HCT116 (cell line): ENCODE measurements at regions not wholly inside any gene's neighbourhood (a gene's known extent, or its start where the extent isn't known, plus 50 kb on each side); places are given as distances from the start of the nearest gene placed in this dataset.

ENCODE experiments used
- ATAC-seq: fragments of 200-7000 bp; cut with Tn5 transposase; 2 replicates; pipeline ENCODE4 v1.9.1; 2020; ENCODE audit warnings: mild to moderate bottlenecking, moderate library complexity
- BruUV-seq: library from RNA; stranded (reverse); fragments of 400-500 nt; replicated peaks from 2 replicates; lab custom pipeline; 2021; lab: Mats Ljungman, UMichigan
- CTCF ChIA-PET: fragments of 300-600 bp; sonication (Branson Sonifier 250); formaldehyde crosslinking; loops from one replicate; lab custom pipeline; 2021; ENCODE audit warnings: antibody characterized with exemption; lab: Charles Lee
- POLR2A ChIA-PET: fragments of 300-600, 350-600 bp; sonication (Branson Sonifier 250); formaldehyde crosslinking; loops from one replicate; lab custom pipeline; 2021; ENCODE audit warnings: antibody characterized with exemption; lab: Charles Lee
- RAD21 ChIA-PET, 2 experiments: fragments of 300-600 bp; sonication (Branson Sonifier 250); formaldehyde crosslinking; loops; one replicate each; lab custom pipeline; 2023; ENCODE audit warnings: low total read pairs in 2 of 2; ENCODE audit not compliant: uncharacterized antibody in 2 of 2, unreplicated experiment in 2 of 2, low non-redundant PET in 1 of 2; lab: Charles Lee
- DNase-seq: peaks from one replicate; pipeline ENCODE4 v3.0.0-alpha.2; 2010; ENCODE audit warnings: low read depth, low spot score
- H2AFZ ChIP-seq: fragments of 200-600 bp; shearing (Covaris generic), sonication (generic); 2 replicates; pipeline ENCODE4 v1.6.1; 2017; ENCODE audit warnings: low read depth, mixed run types, mixed read lengths, antibody characterized with exemption, low read length; ENCODE audit not compliant: poor library complexity, severe bottlenecking
- H3K27ac ChIP-seq: 2 replicates; pipeline ENCODE4 v1.5.1; 2012; ENCODE audit warnings: low read depth, low read length
- H3K27me3 ChIP-seq: fragments of 200-600 bp; sonication (generic); 2 replicates; pipeline ENCODE4 v1.6.1; 2016; ENCODE audit warnings: mixed run types, low read length, mixed read lengths; ENCODE audit not compliant: insufficient read depth
- H3K36me3 ChIP-seq, 2 experiments: fragments of 200-500 bp in 1 of 2; fragments of 200-600 bp in 1 of 2; sonication (Bioruptor generic) in 1 of 2; sonication (generic) in 1 of 2; 2 replicates each; pipeline versions ENCODE4 v1.5.1 to v1.6.1; 2014 to 2016; ENCODE audit warnings: low read length in 2 of 2, inconsistent platforms in 1 of 2, mixed read lengths in 1 of 2, mixed run types in 1 of 2; ENCODE audit not compliant: insufficient read depth in 2 of 2, control insufficient read depth in 1 of 2
- H3K4me1 ChIP-seq, 2 experiments: fragments of 200-600 bp in 1 of 2; sonication (generic) in 1 of 2; 2 replicates each; pipeline versions ENCODE4 v1.5.1 to v1.6.1; 2012 to 2017; ENCODE audit warnings: low read length in 2 of 2, inconsistent platforms in 1 of 2, mild to moderate bottlenecking in 1 of 2, mixed read lengths in 1 of 2, mixed run types in 1 of 2, moderate library complexity in 1 of 2; ENCODE audit not compliant: insufficient read depth in 2 of 2, control insufficient read depth in 1 of 2
- H3K4me2 ChIP-seq: fragments of 200-600 bp; sonication (generic); 2 replicates; pipeline ENCODE4 v1.6.1; 2017; ENCODE audit warnings: mixed run types, low read length, mixed read lengths
- H3K4me3 ChIP-seq, 2 experiments: fragments of 200-600 bp in 1 of 2; sonication (generic) in 1 of 2; replicated peaks in 1 of 2; 2 replicates each; pipeline ENCODE4 v1.5.1; 2011 to 2016; ENCODE audit warnings: low read length in 2 of 2, control low read depth in 1 of 2, low read depth in 1 of 2, mild to moderate bottlenecking in 1 of 2, mixed read lengths in 1 of 2, mixed run types in 1 of 2
- H3K79me2 ChIP-seq: fragments of 200-600 bp; sonication (generic); 2 replicates; pipeline ENCODE4 v1.6.1; 2017; ENCODE audit warnings: mild to moderate bottlenecking, mixed run types, low read length, moderate library complexity, mixed read lengths; ENCODE audit not compliant: insufficient read depth
- H3K9ac ChIP-seq: fragments of 200-600 bp; sonication (generic); 2 replicates; pipeline ENCODE4 v1.6.1; 2016; ENCODE audit warnings: low read length, mixed read lengths
- H3K9me2 ChIP-seq: fragments of 200-600 bp; sonication (generic), shearing (Covaris generic); 2 replicates; pipeline ENCODE4 v1.6.1; 2017; ENCODE audit warnings: mixed run types, mild to moderate bottlenecking, moderate library complexity; ENCODE audit not compliant: insufficient read depth
- H3K9me3 ChIP-seq, 2 experiments: fragments of 200-500 bp in 1 of 2; fragments of 200-600 bp in 1 of 2; sonication (Bioruptor generic) in 1 of 2; sonication (generic) in 1 of 2; 2 replicates each; pipeline ENCODE4 v1.6.1; 2014 to 2017; ENCODE audit warnings: low read length in 2 of 2, mixed read lengths in 2 of 2, inconsistent platforms in 1 of 2, low read depth in 1 of 2, mild to moderate bottlenecking in 1 of 2, mixed run types in 1 of 2, moderate library complexity in 1 of 2; ENCODE audit not compliant: control insufficient read depth in 1 of 2, insufficient read depth in 1 of 2
- H4K20me1 ChIP-seq: fragments of 200-600 bp; sonication (generic), shearing (Covaris generic); 2 replicates; pipeline ENCODE4 v1.6.1; 2017; ENCODE audit warnings: mixed run types, mild to moderate bottlenecking, moderate library complexity; ENCODE audit not compliant: insufficient read depth
- ATF3 ChIP-seq: IDR thresholded peaks from 2 replicates; pipeline ENCODE4 v1.6.1; 2012
- CBX3 ChIP-seq: IDR thresholded peaks from 2 replicates; pipeline ENCODE4 v1.6.1; 2012; ENCODE audit warnings: low read depth
- CEBPB ChIP-seq: IDR thresholded peaks from 2 replicates; pipeline ENCODE4 v1.6.1; 2012; ENCODE audit warnings: low read depth
- CTCF ChIP-seq, 3 experiments: fragments of 200-600 bp in 1 of 3; sonication (generic) in 1 of 3; IDR thresholded peaks in 2 of 3; conservative IDR thresholded peaks in 1 of 3; 2 replicates each; pipeline ENCODE4 v1.5.1; 2012 to 2017; ENCODE audit warnings: low read depth in 2 of 3, low read length in 2 of 3, antibody characterized with exemption in 1 of 3, borderline replicate concordance in 1 of 3, control low read depth in 1 of 3, mild to moderate bottlenecking in 1 of 3, mixed read lengths in 1 of 3, mixed run types in 1 of 3, moderate library complexity in 1 of 3; ENCODE audit not compliant: insufficient read depth in 1 of 3
- EGR1 ChIP-seq: IDR thresholded peaks from 2 replicates; pipeline ENCODE4 v1.6.1; 2012; ENCODE audit warnings: low read depth
- ELF1 ChIP-seq: IDR thresholded peaks from 2 replicates; pipeline ENCODE4 v1.6.1; 2012; ENCODE audit warnings: low read depth, borderline replicate concordance
- EZH2 ChIP-seq: fragments of 200-600 bp; sonication (generic); IDR thresholded peaks from 2 replicates; pipeline ENCODE4 v1.6.1; 2017; ENCODE audit warnings: antibody characterized with exemption, mixed run types
- MAX ChIP-seq: IDR thresholded peaks from 2 replicates; pipeline ENCODE4 v1.6.1; 2012
- POLR2A ChIP-seq: IDR thresholded peaks from 2 replicates; pipeline ENCODE4 v1.7.0; 2011; ENCODE audit warnings: borderline replicate concordance; ENCODE audit not compliant: insufficient read depth, insufficient read length; ENCODE audit errors: extremely low read depth
- POLR2AphosphoS5 ChIP-seq: IDR thresholded peaks from 2 replicates; pipeline ENCODE4 v1.6.1; 2011; ENCODE audit warnings: mild to moderate bottlenecking, low read depth, low read length, moderate library complexity
- RAD21 ChIP-seq: IDR thresholded peaks from 2 replicates; pipeline ENCODE4 v1.6.1; 2012; ENCODE audit warnings: low read depth, mild to moderate bottlenecking
- SIN3A ChIP-seq: IDR thresholded peaks from 2 replicates; pipeline ENCODE4 v1.6.1; 2012; ENCODE audit warnings: low read depth
- SP1 ChIP-seq: IDR thresholded peaks from 2 replicates; pipeline ENCODE4 v1.6.1; 2012; ENCODE audit warnings: low read depth
- SRF ChIP-seq: IDR thresholded peaks from 2 replicates; pipeline ENCODE4 v1.6.1; 2012; ENCODE audit warnings: low read depth
- TCF7L2 ChIP-seq: IDR thresholded peaks from 2 replicates; pipeline ENCODE4 v1.7.0; 2011; ENCODE audit warnings: borderline replicate concordance, inconsistent platforms; ENCODE audit not compliant: insufficient read depth, insufficient read length; ENCODE audit errors: extremely low read depth
- YY1 ChIP-seq: IDR thresholded peaks from 2 replicates; pipeline ENCODE4 v1.6.1; 2011; ENCODE audit warnings: low read length, low read depth, moderate library complexity, mild to moderate bottlenecking; ENCODE audit not compliant: insufficient replicate concordance; ENCODE audit errors: extremely low read depth
- ZBTB33 ChIP-seq: IDR thresholded peaks from 2 replicates; pipeline ENCODE4 v1.6.1; 2011; ENCODE audit warnings: mild to moderate bottlenecking, low read length, moderate library complexity; ENCODE audit not compliant: insufficient replicate concordance; ENCODE audit errors: extremely low read depth
- ZFX ChIP-seq: fragments of 450-650 bp; IDR thresholded peaks from 2 replicates; pipeline ENCODE4 v1.6.1; 2017
- ZNF274 ChIP-seq: fragments of 200-500 bp; sonication (Bioruptor generic); IDR thresholded peaks from 2 replicates; pipeline ENCODE4 v1.6.1; 2014; ENCODE audit warnings: mild to moderate bottlenecking, low read depth, low read length, inconsistent platforms
- intact Hi-C: fragments of 100-400 bp; cut with micrococcal nuclease; formaldehyde crosslinking; loops from 2 replicates; pipeline ENCODE4 v1.10.0; 2022

GRCh38 chr2:66839551-66840320 lies 404.8 kb downstream of the MEIS1 start:
- TF ChIP-seq SRF (no peak), EZH2 (no peak), ZBTB33 (no peak), MAX (no peak), CTCF (IDR thresholded peaks at IDR 0.05 in 2 of 3, conservative IDR thresholded peaks at IDR 0.05 in 1 of 3; ENCODE audit: borderline replicate concordance in 1 of 3, insufficient read depth in 1 of 3, low read depth in 2 of 3, low read length in 2 of 3) (no peak), CEBPB (no peak), ELF1 (no peak), EGR1 (no peak), ATF3 (no peak), SP1 (no peak), ZFX (no peak), TCF7L2 (no peak), RAD21 (no peak), POLR2A (no peak), YY1 (no peak), CBX3 (no peak), ZNF274 (no peak), SIN3A (no peak), POLR2AphosphoS5 (no peak)
- 0 out of 4 replicates have a peak, but pooled peaks cover 0 to 4% of the 10 kb centered on the region in 2 experiments for H3K9me3 ChIP-seq
- H3K4me1 ChIP-seq: no peaks in the 10 kb centered on the region
- no peak overlapping the region for H3K27ac ChIP-seq
- no peaks in the 10 kb centered on the region for H3K27me3 ChIP-seq
- DNase-seq (no peak), ATAC-seq (no peak)
- H3K36me3 ChIP-seq: no peaks in the 10 kb centered on the region
- no peaks in the 10 kb centered on the region for H3K79me2 ChIP-seq
- H3K4me3 ChIP-seq: no peak overlapping the region
- H2AFZ ChIP-seq: no peak overlapping the region
- POLR2A ChIA-PET: no interaction called here
- no peaks in the 10 kb centered on the region for H4K20me1 ChIP-seq
- H3K4me2 ChIP-seq: no peak overlapping the region
- CTCF ChIA-PET: no interaction called here
- BruUV-seq: no TSS peak
- H3K9me2 ChIP-seq: no peaks in the 10 kb centered on the region
- intact Hi-C loops: no loop called here
- H3K9ac ChIP-seq: no peak overlapping the region
- RAD21 ChIA-PET: no interaction called here
